Karpas-422 (cell line): ENCODE measurements at regions not wholly inside any gene's neighbourhood (a gene's known extent, or its start where the extent isn't known, plus 50 kb on each side); places are given as distances from the start of the nearest gene placed in this dataset.

ENCODE experiments used
- DNase-seq: peaks from one replicate; pipeline ENCODE4 v3.0.0-alpha.2; 2015
- H2AFZ ChIP-seq: fragments of 200-600 bp; sonication (generic); 2 replicates; pipeline ENCODE4 v1.6.1; 2014; ENCODE audit warnings: antibody characterized with exemption, low read length, mixed read lengths
- H3K27ac ChIP-seq: fragments of 200-600 bp; sonication (generic); 2 replicates; pipeline ENCODE4 v1.5.1; 2014; ENCODE audit warnings: mild to moderate bottlenecking, low read length, moderate library complexity
- H3K27me3 ChIP-seq: fragments of 200-600 bp; sonication (generic); 2 replicates; pipeline ENCODE4 v1.6.1; 2014; ENCODE audit warnings: low read length, mixed read lengths
- H3K36me3 ChIP-seq: fragments of 200-600 bp; sonication (generic); 2 replicates; pipeline ENCODE4 v1.6.1; 2014; ENCODE audit warnings: low read length, mixed read lengths; ENCODE audit not compliant: insufficient read depth
- H3K4me1 ChIP-seq: fragments of 200-600 bp; sonication (generic); 2 replicates; pipeline ENCODE4 v1.6.1; 2014; ENCODE audit warnings: mild to moderate bottlenecking, low read length, mixed read lengths
- H3K4me2 ChIP-seq: fragments of 200-600 bp; sonication (generic); 2 replicates; pipeline ENCODE4 v1.6.1; 2014; ENCODE audit warnings: low read length, low read depth, mild to moderate bottlenecking; ENCODE audit not compliant: poor library complexity, severe bottlenecking
- H3K4me3 ChIP-seq: fragments of 200-600 bp; sonication (generic); 2 replicates; pipeline ENCODE4 v1.5.1; 2014; ENCODE audit warnings: mild to moderate bottlenecking, antibody characterized with exemption, low read length, mixed read lengths
- H3K79me2 ChIP-seq: fragments of 200-600 bp; sonication (generic); 2 replicates; pipeline ENCODE4 v1.6.1; 2014; ENCODE audit warnings: mild to moderate bottlenecking, low read length, mixed read lengths
- H3K9ac ChIP-seq: fragments of 200-600 bp; sonication (generic); 2 replicates; pipeline ENCODE4 v1.6.0; 2014; ENCODE audit warnings: low read length
- H3K9me2 ChIP-seq: fragments of 200-600 bp; sonication (generic), shearing (Covaris generic); replicated peaks from 2 replicates; pipeline ENCODE4 v1.6.0; 2014; ENCODE audit warnings: mild to moderate bottlenecking, low read length, moderate library complexity; ENCODE audit not compliant: insufficient read depth
- H3K9me3 ChIP-seq: fragments of 300-700, 200-600 bp; sonication (generic); 2 replicates; pipeline ENCODE4 v1.6.1; 2014; ENCODE audit warnings: low read length, mixed read lengths
- H4K20me1 ChIP-seq: fragments of 200-600 bp; sonication (generic); 2 replicates; pipeline ENCODE4 v1.6.1; 2014; ENCODE audit warnings: mild to moderate bottlenecking, antibody characterized with exemption, low read length, low read depth; ENCODE audit not compliant: insufficient read depth

DNA sequence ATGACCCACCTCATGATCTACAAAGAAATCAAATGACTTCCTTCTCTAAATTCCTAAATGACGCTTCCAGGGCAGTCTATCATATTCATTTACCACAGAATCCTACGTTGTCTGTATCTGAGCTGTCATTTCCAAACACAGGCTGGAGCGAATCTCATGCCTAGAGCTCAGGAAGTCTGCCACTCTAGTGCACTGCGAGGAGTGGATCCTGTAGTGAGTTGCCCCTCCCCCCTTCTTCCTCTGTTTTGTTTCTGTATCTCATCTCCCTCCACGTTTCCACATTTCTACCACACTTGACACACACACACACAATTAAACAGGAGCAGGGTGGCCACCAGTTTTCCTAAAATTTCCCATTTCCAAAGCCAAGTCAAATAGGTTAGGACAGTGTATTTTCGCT is 415.4 kb upstream of the PRICKLE1 start:
- H3K9me3 ChIP-seq: no peaks in the 10 kb centered on the region
- H3K4me3 ChIP-seq: no peak overlapping the region
- H3K4me2 ChIP-seq: no peak overlapping the region
- H3K9me2 ChIP-seq: no peaks in the 10 kb centered on the region
- no peak overlapping the region for H3K9ac ChIP-seq
- H3K36me3 ChIP-seq: no peaks in the 10 kb centered on the region
- H2AFZ ChIP-seq: no peak overlapping the region
- H4K20me1 ChIP-seq: no peaks in the 10 kb centered on the region
- H3K27ac ChIP-seq: no peak overlapping the region
- no peak for DNase-seq
- H3K4me1 ChIP-seq: no peaks in the 10 kb centered on the region
- H3K79me2 ChIP-seq: no peaks in the 10 kb centered on the region
- H3K27me3 ChIP-seq: no peaks in the 10 kb centered on the region

DNA sequence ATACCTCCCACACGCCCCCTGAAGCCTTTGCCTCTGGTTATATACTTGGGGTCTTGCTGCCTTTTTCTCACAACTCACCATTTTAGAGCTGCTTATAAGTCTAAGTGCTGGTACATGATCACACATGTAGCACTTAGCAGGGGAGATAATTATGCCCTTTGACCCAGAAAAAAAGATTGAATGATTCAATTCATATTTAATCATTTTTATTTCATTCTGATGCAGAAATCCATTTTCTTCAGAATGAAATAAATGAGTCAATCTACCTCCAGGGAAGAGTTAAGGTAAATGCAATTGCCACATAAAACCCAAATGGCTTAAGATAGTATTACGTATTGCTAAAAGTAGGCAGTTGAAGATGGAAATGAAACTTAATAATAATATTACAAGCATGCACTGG is 414.6 kb upstream of the PRICKLE1 start:
- Histone ChIP-seq H4K20me1 (no peaks in the 10 kb centered on the region), H3K36me3 (no peaks in the 10 kb centered on the region), H2AFZ (no peak overlapping the region), H3K4me2 (no peak overlapping the region), H3K9me2 (no peaks in the 10 kb centered on the region), H3K9me3 (no peaks in the 10 kb centered on the region), H3K4me3 (no peak overlapping the region), H3K79me2 (no peaks in the 10 kb centered on the region), H3K27me3 (no peaks in the 10 kb centered on the region), H3K4me1 (no peaks in the 10 kb centered on the region), H3K27ac (no peak overlapping the region), H3K9ac (no peak overlapping the region)
- DNase-seq: no peak

DNA sequence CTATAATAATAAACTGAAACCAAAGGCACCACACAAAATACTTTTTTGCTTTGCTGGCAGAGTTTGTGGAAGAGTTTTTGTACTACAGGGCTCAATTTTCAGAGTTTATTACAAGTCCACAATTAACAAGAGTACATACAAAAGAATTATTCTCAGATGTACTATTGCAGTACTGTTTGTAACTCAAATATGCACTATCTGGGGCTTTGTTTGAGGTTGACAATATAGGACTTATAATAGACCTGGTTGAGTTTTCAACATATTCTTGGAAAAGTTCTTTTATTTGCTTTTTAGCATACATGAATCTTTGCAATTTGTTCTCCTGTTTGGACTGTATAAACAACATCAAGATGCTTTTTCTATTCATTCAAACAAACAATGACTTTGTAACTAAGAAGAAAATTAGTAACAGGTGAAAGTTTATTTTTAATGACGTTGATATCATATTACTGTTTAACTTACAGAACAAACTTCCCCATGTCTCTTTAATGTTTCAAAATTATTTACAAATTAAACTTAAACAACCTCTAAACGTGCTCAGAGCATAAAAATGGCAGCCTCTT is 407.4 kb upstream of the PRICKLE1 start:
- no peak overlapping the region for H3K4me3 ChIP-seq
- no peaks in the 10 kb centered on the region for H3K36me3 ChIP-seq
- no peak overlapping the region for H2AFZ ChIP-seq
- no peak overlapping the region for H3K27ac ChIP-seq
- H3K4me2 ChIP-seq: no peak overlapping the region
- no peak overlapping the region for H3K9ac ChIP-seq
- H3K9me3 ChIP-seq: no peaks in the 10 kb centered on the region
- no peaks in the 10 kb centered on the region for H3K4me1 ChIP-seq
- no peaks in the 10 kb centered on the region for H3K79me2 ChIP-seq
- no peaks in the 10 kb centered on the region for H4K20me1 ChIP-seq
- DNase-seq: no peak
- no peaks in the 10 kb centered on the region for H3K27me3 ChIP-seq
- H3K9me2 ChIP-seq: no peaks in the 10 kb centered on the region

DNA sequence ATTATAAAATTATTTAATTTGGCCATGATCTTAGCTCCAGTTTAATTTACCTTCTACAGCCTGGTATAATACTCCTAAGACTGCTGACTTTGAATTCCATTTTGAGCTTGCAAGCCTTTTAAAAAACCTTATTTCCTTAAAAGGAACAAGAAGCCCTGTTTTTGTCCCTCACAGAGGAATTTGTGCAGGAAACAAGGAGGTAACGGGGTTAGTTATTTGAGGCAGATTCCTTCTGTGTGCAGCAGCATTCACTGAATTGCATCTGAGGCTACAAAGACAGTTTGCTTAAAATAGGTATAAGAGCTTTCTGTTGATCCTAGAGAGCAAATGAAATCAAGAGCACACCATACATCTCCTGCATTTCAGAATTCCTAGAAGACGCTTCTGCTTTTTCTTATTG is 403.3 kb upstream of the PRICKLE1 start:
- H3K4me2 ChIP-seq: no peak overlapping the region
- H3K79me2 ChIP-seq: no peaks in the 10 kb centered on the region
- no peaks in the 10 kb centered on the region for H3K9me2 ChIP-seq
- no peak overlapping the region for H3K9ac ChIP-seq
- H3K27me3 ChIP-seq: no peaks in the 10 kb centered on the region
- H2AFZ ChIP-seq: no peak overlapping the region
- H3K4me1 ChIP-seq: no peaks in the 10 kb centered on the region
- no peaks in the 10 kb centered on the region for H4K20me1 ChIP-seq
- no peaks in the 10 kb centered on the region for H3K36me3 ChIP-seq
- no peak overlapping the region for H3K4me3 ChIP-seq
- no peak for DNase-seq
- H3K27ac ChIP-seq: no peak overlapping the region
- no peaks in the 10 kb centered on the region for H3K9me3 ChIP-seq

DNA sequence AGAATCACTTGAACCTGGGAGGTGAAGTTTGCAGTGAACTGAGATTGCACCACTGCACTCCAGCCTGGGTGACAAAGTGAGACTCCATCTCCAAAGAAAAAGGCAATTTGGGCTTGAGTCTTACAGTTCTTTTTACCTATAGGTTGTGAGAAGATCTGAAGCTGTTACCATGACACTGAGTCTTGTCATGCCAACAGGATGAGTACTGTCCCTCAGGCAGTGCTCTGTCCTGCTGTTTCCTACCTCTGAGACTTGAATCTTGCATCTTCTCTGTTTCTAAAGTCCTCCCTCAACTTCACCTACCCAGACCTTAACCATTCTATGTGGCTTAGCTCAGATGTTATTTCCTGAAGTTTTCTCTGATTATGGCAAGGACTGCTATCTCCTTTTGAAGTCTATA is 400.8 kb upstream of the PRICKLE1 start:
- Histone ChIP-seq H3K9me2 (no peaks in the 10 kb centered on the region), H3K9me3 (no peaks in the 10 kb centered on the region), H3K4me1 (peaks cover 7% of the 10 kb centered on the region), H3K4me2 (no peak overlapping the region), H3K36me3 (no peaks in the 10 kb centered on the region), H3K79me2 (no peaks in the 10 kb centered on the region), H3K27me3 (no peaks in the 10 kb centered on the region), H4K20me1 (no peaks in the 10 kb centered on the region), H3K4me3 (no peak overlapping the region), H3K9ac (no peak overlapping the region), H3K27ac (no peak overlapping the region), H2AFZ (no peak overlapping the region)
- DNase-seq: no peak

DNA sequence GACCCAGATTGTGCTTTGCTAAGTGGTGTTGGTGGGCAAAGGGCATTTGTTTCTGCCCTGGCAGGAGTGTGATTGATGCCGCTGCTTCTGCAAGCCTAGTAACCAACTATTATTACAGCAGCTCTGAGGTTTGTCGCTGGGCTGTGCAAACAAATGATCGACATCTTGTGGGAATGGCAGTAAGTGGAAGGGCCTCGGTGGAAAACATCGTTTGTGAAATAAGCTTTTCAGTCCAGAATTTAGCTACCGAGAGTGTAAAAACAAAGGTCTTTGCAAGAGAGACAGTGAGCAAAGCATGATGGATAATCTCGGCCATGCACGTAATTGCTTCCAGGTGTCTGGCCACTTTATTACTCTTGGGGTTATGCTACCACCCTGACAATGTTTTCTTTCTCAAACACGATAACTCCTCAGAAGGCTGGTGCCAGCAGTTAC is 397.7 kb upstream of the PRICKLE1 start:
- Histone ChIP-seq H3K27me3 (no peaks in the 10 kb centered on the region), H3K4me3 (no peak overlapping the region), H3K4me2 (no peak overlapping the region), H3K9me3 (no peaks in the 10 kb centered on the region), H2AFZ (no peak overlapping the region), H3K36me3 (no peaks in the 10 kb centered on the region), H3K4me1 (peaks cover 7% of the 10 kb centered on the region), H4K20me1 (no peaks in the 10 kb centered on the region), H3K27ac (no peak overlapping the region), H3K9me2 (no peaks in the 10 kb centered on the region), H3K79me2 (no peaks in the 10 kb centered on the region), H3K9ac (no peak overlapping the region)
- DNase-seq: no peak

DNA sequence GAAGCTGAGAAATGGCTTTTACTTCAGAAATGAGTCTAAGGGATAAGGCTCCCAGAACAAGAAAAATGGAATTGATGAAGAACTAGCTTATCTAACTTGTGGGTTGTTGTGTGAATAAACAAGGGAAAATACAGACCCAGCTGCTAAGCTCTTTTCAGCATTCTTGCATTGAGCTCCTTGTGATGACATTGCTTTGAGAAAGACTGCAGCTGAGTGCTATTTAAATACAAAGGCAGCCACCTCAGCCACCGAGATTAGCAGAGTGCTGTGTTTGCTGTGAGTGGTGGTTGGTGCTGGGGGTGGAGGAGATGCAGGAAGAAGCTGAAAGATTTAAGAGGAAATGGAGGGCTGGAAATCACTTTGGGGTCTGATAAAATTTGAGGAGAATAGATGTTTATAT is 396.0 kb upstream of the PRICKLE1 start:
- H3K27ac ChIP-seq: no peak overlapping the region
- H2AFZ ChIP-seq: no peak overlapping the region
- H3K79me2 ChIP-seq: no peaks in the 10 kb centered on the region
- no peak overlapping the region for H3K4me2 ChIP-seq
- H3K9me3 ChIP-seq: no peaks in the 10 kb centered on the region
- H3K9ac ChIP-seq: no peak overlapping the region
- no peaks in the 10 kb centered on the region for H3K9me2 ChIP-seq
- peaks cover 7% of the 10 kb centered on the region for H3K4me1 ChIP-seq
- H3K4me3 ChIP-seq: no peak overlapping the region
- H4K20me1 ChIP-seq: no peaks in the 10 kb centered on the region
- no peak for DNase-seq
- H3K36me3 ChIP-seq: no peaks in the 10 kb centered on the region
- H3K27me3 ChIP-seq: no peaks in the 10 kb centered on the region

DNA sequence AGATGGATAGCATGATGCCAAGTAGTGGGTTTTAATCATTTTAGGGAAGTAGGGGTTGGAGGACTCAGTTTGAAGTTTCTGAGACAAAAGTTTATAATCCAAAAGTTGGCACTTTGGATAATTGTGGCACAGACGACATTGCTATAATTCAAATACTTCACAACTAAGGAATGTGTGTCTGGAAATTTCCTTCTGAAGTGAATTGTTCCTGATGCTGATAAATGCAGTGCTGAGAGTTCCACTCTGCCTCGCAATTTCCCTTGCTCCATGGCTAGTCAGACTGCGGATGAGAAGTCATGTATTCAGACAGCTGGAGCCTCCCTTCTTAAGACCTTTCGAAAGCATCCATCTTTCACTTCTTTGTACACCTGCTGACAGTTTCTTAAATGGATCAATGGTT is 393.3 kb upstream of the PRICKLE1 start:
- Histone ChIP-seq H4K20me1 (no peaks in the 10 kb centered on the region), H3K9me3 (no peaks in the 10 kb centered on the region), H2AFZ (no peak overlapping the region), H3K4me1 (peaks cover 7% of the 10 kb centered on the region), H3K4me2 (no peak overlapping the region), H3K9me2 (no peaks in the 10 kb centered on the region), H3K36me3 (no peaks in the 10 kb centered on the region), H3K4me3 (no peak overlapping the region), H3K27me3 (no peaks in the 10 kb centered on the region), H3K9ac (no peak overlapping the region), H3K27ac (no peak overlapping the region), H3K79me2 (no peaks in the 10 kb centered on the region)
- peak; percentile 11 for DNase-seq

DNA sequence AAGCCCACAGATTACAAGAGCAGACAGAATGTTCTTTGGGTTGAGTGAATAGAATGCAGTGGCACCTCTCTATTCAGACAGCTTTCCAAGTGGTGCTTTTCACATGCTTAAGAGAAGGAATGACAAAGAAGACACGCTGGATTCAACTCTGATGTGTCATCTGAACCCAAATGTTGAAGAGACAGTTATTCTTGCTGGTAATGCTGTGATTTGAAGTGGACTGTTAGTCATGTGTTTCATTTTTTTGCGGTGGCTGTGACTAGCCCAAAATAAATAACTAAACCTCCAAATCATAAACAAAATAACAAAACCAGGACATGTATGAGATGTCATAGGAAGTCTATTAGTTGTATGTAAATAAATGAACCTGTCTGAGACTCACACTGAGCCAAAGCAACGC is 391.8 kb upstream of the PRICKLE1 start:
- no peak overlapping the region for H3K27ac ChIP-seq

More for the DNA sequence above, 391.8 kb upstream of the PRICKLE1 start:
- H3K9me3 ChIP-seq: no peaks in the 10 kb centered on the region
- H3K9ac ChIP-seq: no peak overlapping the region
- no peaks in the 10 kb centered on the region for H3K36me3 ChIP-seq
- H3K4me3 ChIP-seq: no peak overlapping the region
- no peak for DNase-seq
- no peaks in the 10 kb centered on the region for H3K4me1 ChIP-seq
- no peaks in the 10 kb centered on the region for H3K79me2 ChIP-seq
- H3K4me2 ChIP-seq: no peak overlapping the region
- no peaks in the 10 kb centered on the region for H4K20me1 ChIP-seq
- H3K9me2 ChIP-seq: no peaks in the 10 kb centered on the region
- no peaks in the 10 kb centered on the region for H3K27me3 ChIP-seq
- no peak overlapping the region for H2AFZ ChIP-seq
